ENCODE measurements at regions not wholly inside any gene's neighbourhood (a gene's known extent, or its start where the extent isn't known, plus 50 kb on each side); places are given as distances from the start of the nearest gene placed in this dataset. TPM values are rescaled to one million over a fixed set of nuclear protein-coding genes. Genes with fewer than 3 reads are reported as not detected.

DNA sequence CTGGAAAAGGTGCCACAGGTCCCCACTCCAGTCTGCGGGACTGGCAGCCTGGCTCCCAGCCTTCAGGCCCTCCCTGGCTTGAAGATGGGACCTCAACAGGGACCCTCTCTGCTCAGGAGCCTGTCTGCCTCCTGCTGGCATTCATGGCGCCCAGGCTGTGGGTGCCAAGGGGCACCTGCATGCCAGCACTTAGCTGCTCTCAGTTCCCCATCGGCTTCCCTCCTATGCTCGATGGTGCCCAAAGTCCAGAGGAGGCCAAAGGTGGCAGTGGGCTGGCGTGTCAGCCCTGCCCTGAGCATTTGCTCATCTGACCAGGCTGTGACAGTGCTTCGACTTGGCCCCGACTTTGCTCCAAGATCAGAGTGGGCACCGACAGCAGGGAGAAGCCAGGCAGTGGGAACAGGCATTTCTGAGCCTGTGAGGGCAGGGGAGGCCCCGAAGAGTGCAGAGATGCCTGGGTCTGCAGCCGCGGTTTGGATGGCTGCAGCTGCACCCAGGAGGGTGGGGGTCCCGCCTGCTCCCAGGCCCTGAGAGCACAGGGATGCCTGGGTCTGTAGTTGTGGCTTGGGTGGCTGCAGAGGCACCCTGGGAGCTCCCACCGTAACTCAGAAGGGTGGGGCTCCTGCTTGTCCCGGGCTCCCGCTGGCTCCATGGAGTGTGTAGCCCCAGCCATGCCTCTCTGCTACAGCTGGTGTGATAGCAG, 463.6 kb downstream of the TBC1D22A start:
- WGBS, 2 donors (ENCODE audit: extremely low coverage in 2 of 2, insufficient read length in 2 of 2, insufficient replicate concordance in 1 of 2) = no CpG with 5 or more reads among the region's 15 CpGs
- DNase-seq (ENCODE audit: low spot score) = no peak

GRCh38 chr22:47225080-47225930, 462.9 kb downstream of the TBC1D22A start:
- Histone ChIP-seq H3K23ac (ENCODE audit: low read depth, low read length, poor library complexity) (no peak overlapping the region), H2AFZ (ENCODE audit: low read length) (no peak overlapping the region), H3K4me3 (ENCODE audit: low read length in 2 of 2) (peak overlapping the region in 1 of 2 donors; percentile 38), H3K4me1 (ENCODE audit: control insufficient read depth in 2 of 2, insufficient read depth in 1 of 2, low read depth in 1 of 2, low read length in 2 of 2) (peaks cover 0 to 1% of the 10 kb centered on the region in 2 donors), H3K14ac (ENCODE audit: low read length) (no peak overlapping the region), H3K4ac (ENCODE audit: low read length) (no peak overlapping the region), H2BK120ac (ENCODE audit: low read depth, low read length) (no peak overlapping the region), H4K91ac (ENCODE audit: low read depth, low read length, poor library complexity) (no peak overlapping the region), H2BK15ac (ENCODE audit: low read length) (no peak overlapping the region), H3K18ac (ENCODE audit: low read length) (no peak overlapping the region), H4K8ac (ENCODE audit: low read depth, low read length) (no peak overlapping the region), H3K9me3 (replicated peaks in 1 of 2; ENCODE audit: control insufficient read depth in 2 of 2, insufficient read depth in 1 of 2, low read depth in 1 of 2, low read length in 2 of 2) (peaks cover 0 to 35% of the 10 kb centered on the region in 2 donors), H3K27me3 (ENCODE audit: control insufficient read depth in 3 of 3, insufficient read depth in 3 of 3, low read depth in 1 of 3, low read length in 3 of 3) (peaks cover 0 to under 1% (median 0%) of the 10 kb centered on the region in 3 experiments), H3K79me1 (ENCODE audit: low read depth, low read length) (no peaks in the 10 kb centered on the region), H2BK12ac (ENCODE audit: low read length) (no peak overlapping the region), H3K36me3 (replicated peaks in 1 of 2; ENCODE audit: control insufficient read depth in 2 of 2, insufficient read depth in 2 of 2, low read length in 2 of 2) (no peaks in the 10 kb centered on the region), H2BK5ac (ENCODE audit: low read length) (no peak overlapping the region), H3K9ac (ENCODE audit: low read depth, low read length, poor library complexity) (no peak overlapping the region), H3K4me2 (ENCODE audit: insufficient read depth, low read length, poor library complexity, severe bottlenecking) (no peak overlapping the region), H3K27ac (replicated peaks; ENCODE audit: low read length) (no peak overlapping the region), H2AK5ac (ENCODE audit: low read depth, low read length) (no peak overlapping the region)
- WGBS, 2 donors (ENCODE audit: extremely low coverage in 2 of 2, insufficient read length in 2 of 2, insufficient replicate concordance in 1 of 2) = no CpG with 5 or more reads among the region's 11 CpGs
- DNase-seq (ENCODE audit: low spot score) = no peak

More for the DNA sequence above, 463.6 kb downstream of the TBC1D22A start:
- no peak overlapping the region for H2BK12ac ChIP-seq (ENCODE audit: low read length)
- no peak overlapping the region for H2AK5ac ChIP-seq (ENCODE audit: low read depth, low read length)
- peaks cover 0 to 29% of the 10 kb centered on the region in 2 donors for H3K9me3 ChIP-seq (replicated peaks in 1 of 2; ENCODE audit: control insufficient read depth in 2 of 2, insufficient read depth in 1 of 2, low read depth in 1 of 2, low read length in 2 of 2)
- H3K23ac ChIP-seq (ENCODE audit: low read depth, low read length, poor library complexity) = no peak overlapping the region
- H3K79me1 ChIP-seq (ENCODE audit: low read depth, low read length) = no peaks in the 10 kb centered on the region
- no peak overlapping the region for H3K9ac ChIP-seq (ENCODE audit: low read depth, low read length, poor library complexity)
- H3K36me3 ChIP-seq (replicated peaks in 1 of 2; ENCODE audit: control insufficient read depth in 2 of 2, insufficient read depth in 2 of 2, low read length in 2 of 2) = no peaks in the 10 kb centered on the region
- no peak overlapping the region for H2BK5ac ChIP-seq (ENCODE audit: low read length)
- no peak overlapping the region for H2BK120ac ChIP-seq (ENCODE audit: low read depth, low read length)
- peaks cover 0 to 5% (median 0%) of the 10 kb centered on the region in 3 experiments for H3K27me3 ChIP-seq (ENCODE audit: control insufficient read depth in 3 of 3, insufficient read depth in 3 of 3, low read depth in 1 of 3, low read length in 3 of 3)
- no peak overlapping the region for H2AFZ ChIP-seq (ENCODE audit: low read length)
- no peak overlapping the region for H3K18ac ChIP-seq (ENCODE audit: low read length)
- no peak overlapping the region for H2BK15ac ChIP-seq (ENCODE audit: low read length)
- no peak overlapping the region for H3K27ac ChIP-seq (replicated peaks; ENCODE audit: low read length)
- H3K14ac ChIP-seq (ENCODE audit: low read length) = no peak overlapping the region
- H3K4me1 ChIP-seq (ENCODE audit: control insufficient read depth in 2 of 2, insufficient read depth in 1 of 2, low read depth in 1 of 2, low read length in 2 of 2) = no peaks in the 10 kb centered on the region
- H4K8ac ChIP-seq (ENCODE audit: low read depth, low read length) = no peak overlapping the region
- H3K4me2 ChIP-seq (ENCODE audit: insufficient read depth, low read length, poor library complexity, severe bottlenecking) = no peak overlapping the region
- H3K4me3 ChIP-seq (ENCODE audit: low read length in 2 of 2) = no peak overlapping the region
- H4K91ac ChIP-seq (ENCODE audit: low read depth, low read length, poor library complexity) = no peak overlapping the region
- H3K4ac ChIP-seq (ENCODE audit: low read length) = no peak overlapping the region

Small RNA genes lying in the stretch of these regions (small RNA-seq; reads per million reads assigned to genes)
- gene MIR3201 (ENCODE audit: insufficient read depth) (not detected), gene MIR3667 (ENCODE audit: insufficient read depth) (not detected), gene MIR4535 (ENCODE audit: insufficient read depth) (not detected)
